Lung (tissue), 11 donors: ENCODE measurements at regions not wholly inside any gene's neighbourhood (a gene's known extent, or its start where the extent isn't known, plus 50 kb on each side); places are given as distances from the start of the nearest gene placed in this dataset.

Source experiments
- ATAC-seq: fragments of 200-7000 bp; cut with Tn5 transposase; one replicate; pipeline ENCODE4 v1.9.1; 2020; ENCODE audit warnings: moderate number of reproducible peaks; ENCODE audit not compliant: insufficient read depth, low FRiP score
- DNase-seq, 3 donors: peaks; one replicate each; pipeline ENCODE4 v3.0.0-alpha.2; 2013 to 2017
- H3K27ac ChIP-seq, 2 donors: one replicate each; pipeline ENCODE4 v1.5.1; 2013; ENCODE audit warnings: mild to moderate bottlenecking in 2 of 2, moderate library complexity in 2 of 2, control low read depth in 1 of 2, inconsistent platforms in 1 of 2, low read depth in 1 of 2, low read length in 1 of 2
- H3K27me3 ChIP-seq, 3 donors: one replicate each; pipeline ENCODE4 v1.5.1; 2013; ENCODE audit warnings: low read length in 2 of 3; ENCODE audit not compliant: control insufficient read depth in 3 of 3, insufficient read depth in 3 of 3
- H3K36me3 ChIP-seq, 4 donors: one replicate each; pipeline ENCODE4 v1.5.1; 2013; ENCODE audit warnings: low read length in 4 of 4, mild to moderate bottlenecking in 1 of 4, moderate library complexity in 1 of 4; ENCODE audit not compliant: control insufficient read depth in 4 of 4, insufficient read depth in 4 of 4
- H3K4me1 ChIP-seq, 5 donors: one replicate each; pipeline ENCODE4 v1.5.1; 2013; ENCODE audit warnings: low read length in 5 of 5, mild to moderate bottlenecking in 2 of 5, moderate library complexity in 1 of 5; ENCODE audit not compliant: control insufficient read depth in 5 of 5, insufficient read depth in 5 of 5
- H3K4me3 ChIP-seq: one replicate; pipeline ENCODE4 v1.5.1; 2013; ENCODE audit warnings: mild to moderate bottlenecking, control low read depth, moderate library complexity
- H3K9ac ChIP-seq, 2 donors: one replicate each; pipeline ENCODE4 v1.5.1; 2013; ENCODE audit warnings: low read length in 2 of 2, control low read depth in 1 of 2; ENCODE audit not compliant: insufficient read depth in 1 of 2
- H3K9me3 ChIP-seq, 4 donors: one replicate each; pipeline ENCODE4 v1.5.1; 2013; ENCODE audit warnings: low read length in 3 of 4, mild to moderate bottlenecking in 1 of 4, moderate library complexity in 1 of 4; ENCODE audit not compliant: control insufficient read depth in 4 of 4, insufficient read depth in 3 of 4
- WGBS, 2 donors: extraction: QIAGEN DNeasy Blood & Tissue Kit; methylation state at CpG; one replicate each; pipeline ENCODE4 v1.1.7; 2013; 5-methylcytosine and 5-hydroxymethylcytosine counted together
- TF ChIP-seq, protein P1 (sequence below): IDR thresholded peaks from 2 replicates; pipeline ENCODE4 v1.5.1; 2012; ENCODE audit warnings: mild to moderate bottlenecking; ENCODE audit errors: control extremely low read depth, extremely low read depth
- donor health status: control.
- donor health status: control.
- donor health status: Bipolar disorder and iron deficiency.
- donor health status: healthy.
- donor health status: DM: yes; HTN: yes; CAD: no.

DNA sequence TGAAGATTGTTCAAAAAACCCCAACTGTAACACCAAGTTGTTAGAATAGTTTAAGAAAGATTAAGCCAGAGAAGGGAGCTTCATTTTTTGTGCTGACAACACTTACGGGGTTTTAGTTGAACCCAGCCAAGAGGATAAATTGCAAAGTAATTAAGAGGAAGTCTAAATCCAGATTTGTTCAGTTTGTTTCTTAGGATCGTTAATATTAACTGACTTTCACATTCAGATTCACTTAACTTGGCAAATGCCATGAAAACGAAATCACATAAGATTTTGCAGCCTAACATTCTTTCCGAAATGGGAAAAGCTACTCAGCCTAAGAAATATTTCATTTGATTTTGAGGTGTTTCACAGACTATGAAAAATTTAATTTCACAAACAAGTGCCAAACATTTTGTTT is 511.3 kb downstream of the TRIML1 start:
- Histone ChIP-seq H3K36me3 (no peaks in the 10 kb centered on the region), H3K4me1 (peaks cover 0 to 1% (median 0%) of the 10 kb centered on the region in 5 donors), H3K4me3 (no peak overlapping the region), H3K27me3 (no peaks in the 10 kb centered on the region), H3K9ac (no peak overlapping the region), H3K27ac (no peak overlapping the region), H3K9me3 (no peaks in the 10 kb centered on the region)
- TF ChIP-seq, protein P1, sequence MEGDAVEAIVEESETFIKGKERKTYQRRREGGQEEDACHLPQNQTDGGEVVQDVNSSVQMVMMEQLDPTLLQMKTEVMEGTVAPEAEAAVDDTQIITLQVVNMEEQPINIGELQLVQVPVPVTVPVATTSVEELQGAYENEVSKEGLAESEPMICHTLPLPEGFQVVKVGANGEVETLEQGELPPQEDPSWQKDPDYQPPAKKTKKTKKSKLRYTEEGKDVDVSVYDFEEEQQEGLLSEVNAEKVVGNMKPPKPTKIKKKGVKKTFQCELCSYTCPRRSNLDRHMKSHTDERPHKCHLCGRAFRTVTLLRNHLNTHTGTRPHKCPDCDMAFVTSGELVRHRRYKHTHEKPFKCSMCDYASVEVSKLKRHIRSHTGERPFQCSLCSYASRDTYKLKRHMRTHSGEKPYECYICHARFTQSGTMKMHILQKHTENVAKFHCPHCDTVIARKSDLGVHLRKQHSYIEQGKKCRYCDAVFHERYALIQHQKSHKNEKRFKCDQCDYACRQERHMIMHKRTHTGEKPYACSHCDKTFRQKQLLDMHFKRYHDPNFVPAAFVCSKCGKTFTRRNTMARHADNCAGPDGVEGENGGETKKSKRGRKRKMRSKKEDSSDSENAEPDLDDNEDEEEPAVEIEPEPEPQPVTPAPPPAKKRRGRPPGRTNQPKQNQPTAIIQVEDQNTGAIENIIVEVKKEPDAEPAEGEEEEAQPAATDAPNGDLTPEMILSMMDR: no peak
- 69 to 81% methylated on average over 4 of the region's 4 CpGs for WGBS, 2 donors
- ATAC-seq (no peak), DNase-seq (no peak)

DNA sequence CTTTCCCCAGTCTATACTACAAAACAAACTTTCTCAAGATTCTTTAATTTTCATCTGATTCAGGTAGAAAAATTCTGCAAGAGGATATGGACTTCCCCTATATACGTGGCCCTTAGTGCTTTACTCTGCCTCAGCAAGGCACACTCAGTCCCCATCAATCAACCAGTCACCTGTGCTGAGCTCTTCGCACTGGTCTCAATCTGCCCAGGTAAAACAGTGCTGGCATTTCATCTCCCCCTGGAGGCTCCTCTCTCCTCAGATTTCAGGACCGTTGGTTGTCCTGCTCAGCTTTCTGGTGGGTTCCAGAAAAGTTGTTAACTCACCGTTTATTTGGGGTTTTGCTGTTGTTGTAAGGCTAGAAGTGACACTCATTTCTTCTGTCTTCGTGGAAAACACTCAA is 518.1 kb downstream of the TRIML1 start:
- no peak overlapping the region for H3K27ac ChIP-seq
- no peaks in the 10 kb centered on the region for H3K4me1 ChIP-seq
- peaks cover 0 to 4% (median 0%) of the 10 kb centered on the region in 4 donors for H3K9me3 ChIP-seq
- ATAC-seq (no peak), DNase-seq (no peak)
- WGBS, 2 donors: 83 to 86% methylated on average over 5 of the region's 5 CpGs
- no peak overlapping the region for H3K9ac ChIP-seq
- TF ChIP-seq, protein P1: no peak
- H3K27me3 ChIP-seq: no peaks in the 10 kb centered on the region
- H3K4me3 ChIP-seq: no peak overlapping the region
- H3K36me3 ChIP-seq: no peaks in the 10 kb centered on the region

DNA sequence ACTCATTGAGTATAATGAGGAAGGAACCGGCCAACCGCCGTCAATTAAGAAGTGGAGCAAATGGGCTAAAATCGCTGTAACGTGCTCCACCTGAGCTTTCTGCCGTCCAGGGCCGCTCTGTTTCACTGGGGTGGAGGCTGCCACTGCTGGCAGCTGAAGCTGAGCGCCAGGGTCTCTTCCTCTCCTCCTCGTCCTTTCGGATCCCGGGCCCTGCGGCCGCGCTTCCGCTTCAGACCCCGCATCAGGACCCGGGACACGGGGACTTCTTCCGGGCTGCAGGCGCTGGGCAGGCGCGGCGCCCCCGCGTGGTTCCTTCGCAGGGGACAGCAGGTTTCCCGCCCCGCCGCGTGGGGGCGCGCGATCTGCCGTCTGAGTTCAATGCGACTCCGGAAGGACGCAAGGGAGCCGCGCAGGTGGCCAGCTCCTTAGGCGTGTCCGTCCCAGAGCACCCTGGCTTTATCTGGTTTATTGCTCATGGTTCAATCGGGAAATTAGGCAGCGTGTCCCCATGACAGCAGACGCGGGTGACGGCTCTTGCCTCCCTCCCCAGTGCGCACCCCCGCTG is 519.8 kb downstream of the TRIML1 start:
- Histone ChIP-seq H3K27me3 (no peaks in the 10 kb centered on the region), H3K36me3 (no peaks in the 10 kb centered on the region), H3K4me3 (no peak overlapping the region), H3K9me3 (peaks cover 0 to 8% (median 0%) of the 10 kb centered on the region in 4 donors), H3K27ac (no peak overlapping the region), H3K9ac (no peak overlapping the region), H3K4me1 (no peaks in the 10 kb centered on the region)
- TF ChIP-seq, protein P1: no peak
- 84 to 92% methylated on average over 48 of the region's 48 CpGs for WGBS, 2 donors
- no peak for ATAC-seq
- no peak for DNase-seq

DNA sequence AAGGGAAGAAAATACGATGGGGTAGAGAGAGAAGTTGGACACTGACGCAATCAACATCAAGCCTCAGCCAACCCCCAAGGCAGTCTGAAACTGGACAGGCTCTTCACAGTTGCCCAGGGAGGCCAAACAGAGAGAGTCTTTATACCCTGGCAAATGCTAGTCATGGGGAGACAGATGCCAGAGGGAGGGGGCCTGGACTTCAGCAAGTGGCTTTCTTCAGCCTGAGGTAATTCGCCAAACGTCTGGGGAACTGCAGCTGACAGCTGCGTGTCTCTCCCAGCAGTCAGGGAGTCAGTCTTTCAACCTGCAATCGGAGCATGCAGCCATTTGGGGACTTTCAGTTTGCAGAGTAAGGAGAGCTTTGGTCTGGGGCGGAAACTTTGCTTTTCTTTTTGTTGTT is 521.6 kb downstream of the TRIML1 start:
- DNase-seq (no peak), ATAC-seq (no peak)
- H3K9ac ChIP-seq: no peak overlapping the region
- H3K9me3 ChIP-seq: peaks cover 0 to 8% (median 0%) of the 10 kb centered on the region in 4 donors
- no peaks in the 10 kb centered on the region for H3K27me3 ChIP-seq
- H3K36me3 ChIP-seq: no peaks in the 10 kb centered on the region
- H3K27ac ChIP-seq: no peak overlapping the region
- no peaks in the 10 kb centered on the region for H3K4me1 ChIP-seq
- H3K4me3 ChIP-seq: no peak overlapping the region
- WGBS, 2 donors: 82 to 85% methylated on average over 7 of the region's 7 CpGs
- TF ChIP-seq, protein P1: no peak
